Osteocyte (in vitro differentiated cells): ENCODE measurements at regions not wholly inside any gene's neighbourhood (a gene's known extent, or its start where the extent isn't known, plus 50 kb on each side); places are given as distances from the start of the nearest gene placed in this dataset.

Source experiments
- DNase-seq: peaks from one replicate; pipeline ENCODE4 v3.0.0; 2021; ENCODE audit warnings: mixed read lengths; ENCODE audit not compliant: unreplicated experiment; ENCODE audit errors: extremely low spot score
- H3K27ac Mint-ChIP-seq: one replicate; pipeline ENCODE4 v1.8.0; 2021; ENCODE audit warnings: mild to moderate bottlenecking, mixed read lengths; ENCODE audit not compliant: unreplicated experiment
- H3K27me3 Mint-ChIP-seq: one replicate; pipeline ENCODE4 v1.8.0; 2021; ENCODE audit warnings: mixed read lengths; ENCODE audit not compliant: unreplicated experiment
- H3K36me3 Mint-ChIP-seq: one replicate; pipeline ENCODE4 v1.8.0; 2021; ENCODE audit warnings: mixed read lengths; ENCODE audit not compliant: unreplicated experiment
- H3K4me1 Mint-ChIP-seq: one replicate; pipeline ENCODE4 v1.8.0; 2021; ENCODE audit warnings: mixed read lengths; ENCODE audit not compliant: unreplicated experiment
- H3K4me3 Mint-ChIP-seq: one replicate; pipeline ENCODE4 v1.8.0; 2021; ENCODE audit warnings: mild to moderate bottlenecking, moderate library complexity, mixed read lengths; ENCODE audit not compliant: unreplicated experiment
- H3K9me3 Mint-ChIP-seq: one replicate; pipeline ENCODE4 v1.8.0; 2021; ENCODE audit warnings: mixed read lengths; ENCODE audit not compliant: unreplicated experiment
- TF ChIP-seq, protein P1 (sequence below): fragments of 200-600 bp; sonication (generic); IDR thresholded peaks from 2 replicates; pipeline ENCODE4 v1.5.0; 2021; ENCODE audit warnings: antibody characterized with exemption, mild to moderate bottlenecking, moderate library complexity

GRCh38 chr14:55734731-55735130, 154.7 kb downstream of the KTN1 start:
- H3K4me3 Mint-ChIP-seq: no peak overlapping the region
- peaks cover 5% of the 10 kb centered on the region for H3K4me1 Mint-ChIP-seq
- no peaks in the 10 kb centered on the region for H3K27me3 Mint-ChIP-seq
- no peaks in the 10 kb centered on the region for H3K9me3 Mint-ChIP-seq
- H3K36me3 Mint-ChIP-seq: no peaks in the 10 kb centered on the region
- no peak overlapping the region for H3K27ac Mint-ChIP-seq
- TF ChIP-seq, protein P1, sequence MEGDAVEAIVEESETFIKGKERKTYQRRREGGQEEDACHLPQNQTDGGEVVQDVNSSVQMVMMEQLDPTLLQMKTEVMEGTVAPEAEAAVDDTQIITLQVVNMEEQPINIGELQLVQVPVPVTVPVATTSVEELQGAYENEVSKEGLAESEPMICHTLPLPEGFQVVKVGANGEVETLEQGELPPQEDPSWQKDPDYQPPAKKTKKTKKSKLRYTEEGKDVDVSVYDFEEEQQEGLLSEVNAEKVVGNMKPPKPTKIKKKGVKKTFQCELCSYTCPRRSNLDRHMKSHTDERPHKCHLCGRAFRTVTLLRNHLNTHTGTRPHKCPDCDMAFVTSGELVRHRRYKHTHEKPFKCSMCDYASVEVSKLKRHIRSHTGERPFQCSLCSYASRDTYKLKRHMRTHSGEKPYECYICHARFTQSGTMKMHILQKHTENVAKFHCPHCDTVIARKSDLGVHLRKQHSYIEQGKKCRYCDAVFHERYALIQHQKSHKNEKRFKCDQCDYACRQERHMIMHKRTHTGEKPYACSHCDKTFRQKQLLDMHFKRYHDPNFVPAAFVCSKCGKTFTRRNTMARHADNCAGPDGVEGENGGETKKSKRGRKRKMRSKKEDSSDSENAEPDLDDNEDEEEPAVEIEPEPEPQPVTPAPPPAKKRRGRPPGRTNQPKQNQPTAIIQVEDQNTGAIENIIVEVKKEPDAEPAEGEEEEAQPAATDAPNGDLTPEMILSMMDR: no peak
- DNase-seq: no peak

- H3K9me3 Mint-ChIP-seq: no peaks in the 10 kb centered on the region
- no peak overlapping the region for H3K4me3 Mint-ChIP-seq
- H3K4me1 Mint-ChIP-seq: peaks cover 18% of the 10 kb centered on the region
- TF ChIP-seq, protein P1: no peak
- H3K36me3 Mint-ChIP-seq: no peaks in the 10 kb centered on the region
- no peak for DNase-seq
- H3K27me3 Mint-ChIP-seq: no peaks in the 10 kb centered on the region
- peak overlapping the region; percentile 76 for H3K27ac Mint-ChIP-seq
Observed at GRCh38 chr14:55739967-55740648, 160.1 kb downstream of the KTN1 start.

DNA sequence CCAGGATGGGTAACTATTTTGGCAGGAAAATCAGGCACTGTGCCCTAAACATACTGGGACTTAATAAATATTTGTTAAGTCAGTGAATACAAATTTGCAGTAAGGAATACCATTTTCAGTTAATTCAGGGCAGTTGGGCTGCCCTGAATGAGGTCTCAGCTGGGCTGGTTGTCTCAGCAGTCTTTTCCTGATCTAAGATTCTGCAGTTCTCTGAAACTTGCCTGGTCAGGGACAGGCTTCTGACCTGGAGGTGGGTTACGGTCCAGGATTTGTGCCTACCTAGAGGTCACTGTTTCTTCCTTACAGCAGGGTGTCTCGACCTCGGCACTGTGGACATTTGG, 160.6 kb downstream of the KTN1 start:
- peak overlapping the region; percentile 76 for H3K27ac Mint-ChIP-seq
- H3K4me1 Mint-ChIP-seq: peaks cover 18% of the 10 kb centered on the region
- TF ChIP-seq, protein P1: no peak
- no peak overlapping the region for H3K4me3 Mint-ChIP-seq
- H3K36me3 Mint-ChIP-seq: no peaks in the 10 kb centered on the region
- no peaks in the 10 kb centered on the region for H3K27me3 Mint-ChIP-seq
- H3K9me3 Mint-ChIP-seq: no peaks in the 10 kb centered on the region
- DNase-seq: no peak

GRCh38 chr14:55741240-55741639, 161.2 kb downstream of the KTN1 start:
- TF ChIP-seq, protein P1: no peak
- peaks cover 19% of the 10 kb centered on the region for H3K4me1 Mint-ChIP-seq
- no peak for DNase-seq
- H3K9me3 Mint-ChIP-seq: no peaks in the 10 kb centered on the region
- no peak overlapping the region for H3K4me3 Mint-ChIP-seq
- no peaks in the 10 kb centered on the region for H3K36me3 Mint-ChIP-seq
- H3K27ac Mint-ChIP-seq: no peak overlapping the region
- H3K27me3 Mint-ChIP-seq: no peaks in the 10 kb centered on the region

DNA sequence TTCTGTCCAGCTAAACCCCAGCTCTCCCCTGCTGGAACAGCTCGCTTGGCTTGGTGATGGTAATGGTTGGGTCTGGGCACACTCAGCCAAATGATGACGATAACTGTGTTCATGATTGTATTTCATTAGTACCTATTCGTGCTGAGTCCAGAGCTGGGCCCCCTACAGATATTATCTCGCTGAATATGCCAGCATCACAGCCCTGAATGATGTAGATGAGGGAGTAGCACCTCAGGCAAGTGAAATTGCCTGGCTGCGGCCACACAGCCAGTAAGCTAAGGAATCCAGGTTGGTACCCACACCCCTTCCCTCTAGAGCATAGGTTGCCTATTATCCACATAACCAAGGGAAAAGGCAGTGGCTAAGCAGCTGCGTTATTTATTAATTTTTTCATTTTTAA, 163.5 kb downstream of the KTN1 start:
- peaks cover 19% of the 10 kb centered on the region for H3K4me1 Mint-ChIP-seq
- H3K27me3 Mint-ChIP-seq: no peaks in the 10 kb centered on the region
- H3K9me3 Mint-ChIP-seq: no peaks in the 10 kb centered on the region
- TF ChIP-seq, protein P1: no peak
- no peak overlapping the region for H3K4me3 Mint-ChIP-seq
- no peaks in the 10 kb centered on the region for H3K36me3 Mint-ChIP-seq
- DNase-seq: no peak
- H3K27ac Mint-ChIP-seq: no peak overlapping the region
